Renal cortex interstitium (tissue), 11 donors: ENCODE measurements at regions not wholly inside any gene's neighbourhood (a gene's known extent, or its start where the extent isn't known, plus 50 kb on each side); places are given as distances from the start of the nearest gene placed in this dataset.

Source experiments
- DNase-seq, 11 donors: peaks; one replicate each; pipeline ENCODE4 v3.0.0-alpha.2; 2013; ENCODE audit warnings: low read depth in 9 of 11, low spot score in 4 of 11; ENCODE audit errors: extremely low read depth in 1 of 11

DNA sequence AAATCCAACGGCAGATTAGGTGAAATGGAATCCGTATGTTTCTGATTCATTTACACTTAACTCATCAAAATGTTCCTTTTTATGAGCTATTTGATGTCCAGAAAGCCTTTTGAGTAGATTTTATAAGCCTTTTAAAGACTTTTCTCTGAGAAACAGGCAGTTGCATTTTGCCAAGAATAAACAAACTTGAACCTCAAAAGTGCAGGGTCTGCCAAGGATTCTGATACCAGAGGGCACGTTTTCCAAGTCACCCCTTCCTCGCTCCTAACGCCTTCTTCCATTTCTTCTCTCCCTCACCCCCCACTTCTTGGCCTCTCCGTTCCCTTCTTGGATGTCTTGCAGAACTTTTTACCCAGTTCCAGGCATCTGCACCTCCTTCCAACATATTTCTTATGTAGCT is 200.6 kb upstream of the TBX3 start:
- DNase-seq: no peak

DNA sequence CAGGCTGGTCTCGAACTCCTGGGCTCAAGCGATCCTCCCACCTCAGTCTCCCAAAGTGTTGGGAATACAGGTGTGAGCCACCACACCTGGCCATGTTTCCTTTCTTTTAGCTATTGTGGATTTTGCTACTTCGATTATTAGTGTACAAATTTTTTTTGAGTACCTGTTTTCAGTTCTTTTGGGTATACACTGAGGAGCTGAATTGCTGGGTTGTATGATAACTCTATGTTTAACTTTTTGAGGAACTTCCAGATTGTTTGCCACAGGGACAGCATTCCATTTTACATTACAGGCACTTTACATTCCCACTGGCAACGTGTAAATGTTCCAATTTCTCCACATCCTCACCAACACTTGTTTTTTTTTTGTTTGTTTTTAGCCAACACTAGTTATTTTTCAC is 198.1 kb upstream of the TBX3 start:
- no peak for DNase-seq

DNA sequence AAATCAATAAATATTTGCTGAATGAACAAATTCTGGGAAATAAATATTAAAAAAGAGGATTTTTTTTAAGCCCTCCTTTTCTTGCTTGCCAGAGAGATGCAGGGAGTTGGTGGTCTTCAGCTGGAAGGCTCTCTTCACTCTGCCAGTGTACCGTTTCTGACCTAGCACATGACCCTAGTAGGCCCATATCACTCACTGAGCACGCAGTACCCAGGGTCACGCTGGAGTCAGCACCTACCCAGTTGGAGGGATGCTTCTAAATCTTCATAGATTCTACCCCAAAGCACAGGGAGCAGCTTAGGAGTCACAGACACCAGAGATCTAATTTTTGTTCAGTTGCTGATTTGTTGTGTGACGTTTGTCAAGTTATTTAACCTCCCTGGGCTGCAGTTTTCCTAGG is 195.4 kb upstream of the TBX3 start:
- no peak for DNase-seq

DNA sequence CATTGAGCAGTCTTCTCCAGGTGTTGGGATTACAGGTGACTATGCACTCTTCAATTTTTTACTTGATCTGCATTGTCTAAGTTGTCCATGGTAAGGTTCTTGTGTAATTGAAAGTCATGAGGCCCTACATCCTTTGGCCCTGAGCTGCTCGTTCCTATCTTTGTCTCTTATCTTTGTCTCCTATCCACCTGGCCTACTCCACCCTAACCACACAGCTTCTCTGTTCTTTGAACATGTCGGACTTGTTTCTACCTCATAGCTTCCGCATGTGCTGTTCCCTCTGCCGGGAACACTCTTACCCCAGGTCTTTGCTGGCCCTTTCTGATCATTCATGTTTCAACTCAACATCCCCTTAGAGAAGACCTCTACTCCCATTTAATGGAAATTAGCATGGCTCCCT is 194.8 kb upstream of the TBX3 start:
- DNase-seq: no peak

DNA sequence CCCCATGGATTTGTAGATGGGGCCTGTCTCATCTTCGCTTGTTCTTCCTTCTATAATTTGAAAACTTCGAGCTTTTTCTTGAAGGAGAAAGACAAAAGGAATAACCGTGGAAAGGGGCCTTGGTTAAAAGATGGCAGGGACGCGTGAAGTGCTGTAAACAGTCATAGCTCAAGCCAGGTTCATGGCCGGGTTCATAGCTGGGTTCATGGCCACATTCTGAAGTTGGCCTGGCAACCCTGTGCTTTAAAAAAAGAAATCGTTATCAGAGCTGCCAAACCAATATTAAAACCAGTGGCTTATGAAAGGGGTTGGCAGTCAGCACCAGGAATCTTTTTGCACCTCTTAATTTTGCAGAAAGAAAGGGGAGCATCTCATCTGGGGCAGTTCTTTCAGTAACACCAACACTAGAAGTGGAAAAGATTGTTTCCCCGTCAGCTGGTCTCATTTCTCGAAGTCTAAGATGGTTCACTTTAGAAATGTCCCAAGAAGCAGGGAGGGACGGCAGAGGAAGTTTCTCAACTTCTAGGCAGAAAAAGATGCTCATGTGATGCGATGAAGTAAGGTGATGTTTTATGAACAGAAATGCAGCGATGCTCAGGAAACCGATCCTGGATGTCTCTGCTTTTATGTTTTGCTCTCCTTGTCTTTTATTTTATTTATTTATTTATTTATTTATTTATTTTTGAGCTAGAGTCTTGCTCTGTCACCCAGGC is 193.1 kb upstream of the TBX3 start:
- DNase-seq: no peak

DNA sequence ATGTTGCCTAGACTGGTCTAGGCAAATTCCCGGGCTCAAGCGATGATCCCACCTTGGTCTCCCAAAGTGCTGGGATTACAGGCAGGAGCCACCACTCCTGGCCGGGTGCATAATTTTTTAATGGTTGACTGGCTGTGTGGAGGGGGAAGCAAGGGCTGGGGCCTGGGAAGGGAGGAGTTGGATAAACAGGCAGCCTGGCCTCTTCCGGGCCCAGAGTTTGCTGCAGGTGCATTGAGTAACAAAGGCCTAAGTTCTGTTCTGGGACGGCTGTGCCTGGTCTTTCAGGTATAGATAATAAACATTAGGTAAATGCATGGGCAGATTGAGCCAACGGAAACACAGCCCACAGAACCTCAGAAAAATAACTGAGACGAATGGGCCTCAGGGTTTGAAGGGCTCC is 191.3 kb upstream of the TBX3 start:
- no peak for DNase-seq

DNA sequence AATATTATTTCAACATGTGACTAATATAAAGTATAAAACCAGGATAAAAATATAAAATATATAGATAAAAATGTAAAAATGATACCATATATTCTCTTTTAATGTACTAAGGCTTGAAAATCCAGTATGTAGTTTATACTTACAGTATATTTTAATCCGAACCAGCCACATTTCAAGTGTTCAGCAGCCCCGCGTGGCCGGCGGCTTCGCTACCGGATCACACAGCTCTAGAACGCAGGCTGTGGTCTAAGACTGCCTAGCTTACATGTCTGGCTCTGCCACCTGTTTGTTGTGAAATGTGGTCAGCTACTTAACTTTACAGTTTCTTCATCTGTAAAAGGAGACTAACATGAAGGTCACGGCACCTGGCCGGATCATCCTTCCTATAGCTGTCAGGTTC is 189.7 kb upstream of the TBX3 start:
- no peak for DNase-seq

DNA sequence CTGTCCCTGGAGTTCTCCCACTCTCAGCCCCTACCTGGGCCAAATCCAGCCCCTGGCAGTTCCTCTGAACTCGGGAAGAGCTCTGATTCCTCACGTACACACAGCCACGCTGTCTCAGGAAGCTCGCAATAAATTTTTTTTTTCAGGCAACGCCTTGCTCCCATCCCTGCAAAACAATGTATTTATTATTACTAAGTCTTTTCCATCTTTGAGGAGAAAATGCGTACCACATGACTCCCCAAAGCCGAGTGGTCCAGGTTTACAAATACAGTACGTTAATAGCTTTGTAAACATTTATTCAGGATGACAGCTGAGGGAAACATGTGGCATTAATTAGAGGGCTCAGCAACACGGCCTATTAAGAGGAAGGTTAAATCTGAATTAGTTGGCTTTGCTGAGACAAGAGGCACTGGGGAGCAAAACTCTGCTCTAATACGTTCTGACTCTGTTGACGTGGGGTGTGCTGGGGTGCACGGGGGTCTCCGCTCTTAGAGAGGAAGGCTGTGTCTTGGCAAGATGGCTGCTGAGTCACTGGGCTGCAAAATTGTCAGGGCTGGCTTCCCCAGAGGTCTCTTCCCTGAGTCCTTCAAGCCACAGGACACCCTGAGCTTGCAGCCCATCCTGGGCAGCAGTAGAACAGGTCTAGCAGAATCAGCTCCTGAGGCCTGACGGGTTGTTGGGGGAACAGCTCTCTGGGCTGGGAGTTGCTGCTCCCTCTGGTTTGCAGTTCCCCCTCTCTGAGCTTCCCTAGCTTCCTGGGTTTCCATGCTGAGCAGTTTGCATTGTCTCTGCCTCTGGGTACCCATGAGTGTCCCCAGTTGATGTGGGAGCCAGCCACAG is 185.2 kb upstream of the TBX3 start:
- DNase-seq: no peak

DNA sequence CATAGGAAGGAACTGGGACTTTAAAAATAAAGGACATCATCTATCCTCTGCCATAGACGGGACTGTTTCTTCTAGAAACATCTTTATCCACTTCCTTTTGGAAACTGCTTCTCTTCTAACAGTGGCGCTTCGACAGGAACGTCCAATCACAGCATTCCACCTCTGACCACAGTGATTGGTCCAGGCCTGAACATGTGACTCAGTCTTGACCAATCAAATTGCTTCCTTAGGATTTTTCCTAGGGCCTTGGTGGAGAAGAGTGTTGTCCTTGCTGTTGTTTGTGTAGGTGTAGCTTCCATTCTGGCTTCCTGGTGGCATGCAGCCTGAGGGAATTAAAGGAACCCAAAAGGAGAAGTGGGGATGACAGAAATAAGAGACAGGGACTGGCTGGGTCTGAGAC is 182.4 kb upstream of the TBX3 start:
- DNase-seq: no peak

DNA sequence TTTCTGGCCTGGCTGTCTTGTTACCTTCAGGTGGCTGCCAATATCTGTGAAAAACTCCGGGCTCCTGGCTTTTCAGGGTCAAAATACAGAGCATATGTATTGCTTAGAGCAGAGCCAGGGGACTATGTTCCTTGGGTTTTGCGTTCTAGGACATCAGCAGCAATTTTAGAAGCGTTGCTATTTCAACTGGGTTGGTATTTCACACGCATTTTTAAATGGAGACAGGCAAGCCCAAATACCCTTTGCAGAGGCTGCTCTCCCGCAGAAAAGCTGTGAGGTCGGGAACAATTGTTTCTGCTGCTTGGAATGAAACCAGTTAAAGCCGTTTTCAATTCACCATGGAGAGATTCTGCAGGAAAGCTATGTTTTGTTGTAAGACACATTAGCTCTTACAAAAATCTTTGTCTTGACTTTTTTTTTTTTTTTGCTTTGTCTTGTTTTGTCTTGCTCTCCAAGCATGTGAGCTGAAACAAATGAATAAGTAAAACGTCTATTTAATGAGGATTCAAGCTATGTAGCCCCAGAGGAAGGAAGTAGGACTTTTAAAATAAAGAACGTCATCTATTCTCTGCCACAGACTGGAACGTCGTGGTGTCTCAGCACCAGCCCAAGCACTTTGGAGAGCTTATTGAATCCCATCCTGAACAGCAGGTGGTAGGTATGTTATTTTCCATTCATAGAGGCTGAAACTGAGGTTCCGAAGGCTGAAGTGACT is 181.0 kb upstream of the TBX3 start:
- DNase-seq: no peak

DNA sequence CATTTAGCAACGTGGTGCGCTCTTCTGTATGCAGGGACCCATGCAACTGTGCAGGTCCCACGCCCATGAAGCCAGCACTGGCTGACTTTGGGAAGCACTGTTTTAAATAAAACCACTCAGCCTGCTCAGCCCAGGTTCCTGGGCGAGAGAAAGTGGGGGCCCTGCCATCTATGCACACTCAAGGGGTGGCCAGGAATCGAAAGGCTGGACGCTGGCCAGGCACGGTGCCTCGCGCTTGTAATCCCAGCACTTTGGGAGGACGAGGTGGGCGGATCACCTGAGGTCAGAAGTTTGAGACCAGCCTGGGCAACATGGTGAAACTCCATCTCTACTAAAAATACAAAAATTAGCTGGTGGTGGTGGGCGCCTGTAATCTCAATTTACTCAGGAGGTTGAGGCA is 179.9 kb upstream of the TBX3 start:
- no peak for DNase-seq

DNA sequence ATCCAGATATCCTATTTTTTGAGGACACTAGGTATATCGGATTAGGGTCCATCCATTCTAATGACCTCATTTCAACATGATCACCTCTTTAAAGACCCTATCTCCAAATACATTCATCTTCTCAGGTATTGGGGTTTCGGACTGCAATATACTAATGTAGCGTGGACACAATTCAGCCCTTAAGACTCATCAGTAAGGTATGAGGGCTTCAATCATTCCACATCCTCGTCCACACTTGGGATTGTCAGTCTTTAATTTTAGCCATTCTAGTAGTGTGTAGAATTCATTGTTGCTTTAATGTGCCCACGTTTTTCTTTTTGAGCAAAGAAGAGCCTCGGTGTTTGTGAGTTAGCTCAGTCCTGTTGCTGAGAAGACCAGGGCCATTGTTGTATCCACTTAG is 177.0 kb upstream of the TBX3 start:
- no peak for DNase-seq

DNA sequence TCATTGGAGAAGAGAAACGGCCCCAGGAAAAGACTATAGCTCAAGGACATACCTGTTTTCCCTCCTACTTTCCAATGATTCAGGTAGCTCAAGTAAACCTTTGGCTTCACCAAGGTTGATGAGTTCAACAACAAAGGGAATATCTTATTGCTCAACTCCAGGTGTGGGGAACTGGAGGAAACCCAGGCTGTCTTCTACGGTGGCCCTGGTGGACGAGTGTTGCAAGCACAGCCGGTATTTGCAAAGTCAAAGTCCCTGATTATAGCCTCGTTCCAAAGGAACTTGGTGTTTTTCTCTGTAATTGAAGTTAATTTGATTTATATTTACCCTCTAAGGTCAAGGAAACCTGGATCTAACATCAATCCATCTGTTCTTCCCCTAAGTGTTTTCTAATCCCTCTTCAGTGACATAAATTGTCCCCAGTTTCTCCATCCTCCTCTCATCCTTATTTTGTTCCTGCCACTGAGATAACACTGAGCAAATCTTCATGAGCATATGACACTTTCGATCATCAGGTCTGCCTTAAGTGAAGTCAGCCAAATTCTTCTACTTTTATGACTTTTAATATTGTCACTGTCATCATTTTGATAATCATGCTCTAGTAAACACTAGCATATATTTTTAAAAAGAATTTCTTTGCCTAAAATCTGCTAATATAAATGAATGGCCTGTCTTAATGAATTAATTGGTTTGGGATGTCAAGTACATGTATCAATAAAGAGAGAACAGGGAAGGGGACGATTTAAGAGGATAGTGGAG is 174.6 kb upstream of the TBX3 start:
- DNase-seq: no peak

DNA sequence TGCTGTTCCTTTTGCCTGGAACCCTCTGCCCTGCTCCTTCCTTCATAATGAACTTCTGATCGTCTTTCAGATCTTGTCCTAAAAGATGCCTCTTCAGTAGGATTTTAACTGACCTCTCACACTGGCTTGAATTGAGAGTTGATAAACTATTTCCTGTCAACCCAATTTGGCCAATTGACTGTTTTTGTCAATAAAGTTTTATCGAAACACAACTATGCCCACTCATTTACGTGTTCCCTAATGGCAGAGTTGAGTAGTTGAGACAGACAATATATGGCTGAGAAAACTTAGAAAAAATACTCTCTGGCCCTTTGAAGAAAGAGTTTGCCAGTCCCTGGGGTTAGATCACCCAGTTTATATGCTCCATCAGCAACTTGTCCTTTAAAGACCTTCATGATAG is 171.7 kb upstream of the TBX3 start:
- no peak for DNase-seq

DNA sequence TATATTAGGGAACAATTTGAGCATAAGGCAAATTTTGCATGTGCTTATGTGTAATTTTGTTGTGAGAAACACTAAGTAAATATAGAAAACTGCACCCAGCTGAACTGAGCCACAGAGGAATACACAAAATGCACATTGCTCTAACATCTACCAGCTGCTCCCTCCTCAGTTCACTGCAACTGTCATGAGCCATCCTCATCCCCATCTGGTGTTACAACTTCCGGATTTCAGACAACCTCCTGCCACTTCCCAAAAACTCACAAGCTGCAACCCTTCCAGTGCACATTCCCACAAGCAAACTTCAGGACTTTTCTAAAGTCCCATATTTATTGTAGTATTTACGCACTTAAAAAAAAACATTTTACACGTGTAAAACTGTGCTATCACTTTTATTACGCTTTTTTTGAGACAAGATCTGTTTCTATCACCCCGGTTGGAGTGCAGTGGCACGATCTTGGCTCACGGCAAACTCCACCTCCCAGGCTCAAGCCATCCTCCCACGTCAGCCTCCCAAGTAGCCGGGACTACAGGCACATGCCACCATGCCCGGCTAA is 169.1 kb upstream of the TBX3 start:
- DNase-seq: peak in 8 of 11 donors; percentile 27 to 74 (median 52)

DNA sequence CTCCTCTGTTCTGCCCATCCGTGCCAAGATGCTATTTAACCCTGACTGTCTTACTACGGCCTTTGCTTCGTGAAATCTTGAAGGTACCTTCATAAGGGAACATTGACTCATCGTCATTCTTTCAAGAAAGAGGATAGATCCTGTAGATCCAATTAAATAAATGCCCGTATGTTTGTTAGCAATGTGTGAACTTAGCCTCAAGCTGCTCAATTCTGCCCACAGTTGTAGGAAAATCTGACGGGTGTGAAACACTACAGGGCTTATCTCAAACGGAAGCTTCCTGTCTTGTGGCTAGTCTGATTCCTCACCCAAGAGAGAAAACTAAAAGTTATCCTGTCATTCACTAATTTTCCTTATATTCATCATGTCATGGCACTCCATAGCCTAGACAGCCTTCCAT is 168.0 kb upstream of the TBX3 start:
- DNase-seq: no peak

DNA sequence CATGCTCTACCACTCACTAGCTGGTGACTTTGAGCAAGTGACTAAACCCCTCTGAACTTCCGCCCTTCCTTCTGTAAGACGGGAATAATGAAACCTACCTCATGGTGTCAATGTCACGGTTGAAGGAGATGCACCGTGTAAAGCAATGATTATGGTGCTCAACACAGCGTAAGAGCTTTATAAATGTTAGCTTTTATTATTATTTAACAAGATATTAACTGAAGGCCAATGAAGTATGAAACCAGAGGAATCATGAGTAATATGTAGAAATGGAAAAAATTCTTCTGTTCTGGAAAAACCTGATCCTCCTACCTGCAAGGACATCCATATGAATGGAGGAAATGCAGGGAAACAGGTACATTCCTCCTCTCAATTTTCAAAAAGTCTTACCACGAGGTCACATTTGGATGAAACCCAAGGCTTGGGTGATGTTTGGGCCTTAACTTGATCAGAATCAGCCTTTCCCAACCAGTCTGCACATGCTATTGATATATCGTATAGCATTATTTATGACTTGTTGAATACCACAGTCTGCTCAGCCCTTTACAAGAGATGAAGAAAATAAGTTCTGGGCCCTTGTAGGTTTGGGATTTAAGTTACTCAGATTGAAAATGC is 166.8 kb upstream of the TBX3 start:
- DNase-seq: peak in 1 of 11 donors; percentile 22

DNA sequence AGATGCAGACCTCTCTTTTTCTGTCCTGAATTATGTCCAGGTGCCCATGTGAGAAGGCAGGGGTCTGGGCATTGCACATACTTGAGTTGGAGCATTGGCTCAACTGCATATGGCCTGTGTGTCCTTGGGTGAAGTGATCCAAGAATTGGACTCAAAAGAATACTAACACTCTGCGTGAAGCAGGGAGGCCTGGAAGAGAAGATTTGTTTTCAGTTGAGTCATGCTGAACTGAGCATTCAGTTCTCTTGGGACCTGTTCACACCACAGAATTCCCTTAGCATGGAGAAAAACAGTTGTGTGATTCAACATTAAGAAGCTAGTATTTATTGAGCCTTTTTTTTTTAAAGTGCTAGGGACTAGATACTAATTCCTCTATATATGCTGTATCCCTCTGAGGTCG is 164.7 kb upstream of the TBX3 start:
- no peak for DNase-seq
